ENCODE measurements at regions not wholly inside any gene's neighbourhood (a gene's known extent, or its start where the extent isn't known, plus 50 kb on each side); places are given as distances from the start of the nearest gene placed in this dataset.
"Not testable (repeated sequence)": the region's sequence is repeated elsewhere in the genome, so short reads cannot be mapped to it uniquely, and the experiment has no call there.

GRCh38 chr3:106486945-106487639 is 618.3 kb upstream of the CBLB start:
- not testable (repeated sequence) for DNase-seq

GRCh38 chr3:106488331-106488730 is 619.5 kb upstream of the CBLB start:
- no peak for DNase-seq

GRCh38 chr3:106491796-106492195 is 623.0 kb upstream of the CBLB start:
- DNase-seq: no peak

GRCh38 chr3:106508331-106508893 is 639.6 kb upstream of the CBLB start:
- DNase-seq: no peak

GRCh38 chr3:106510206-106510605 is 641.4 kb upstream of the CBLB start:
- no peak for DNase-seq

- no peak for DNase-seq
Measured at GRCh38 chr3:106512846-106513245, 644.0 kb upstream of the CBLB start.

- DNase-seq: no peak
Measured at GRCh38 chr3:106514431-106514830, 645.6 kb upstream of the CBLB start.

- no peak for DNase-seq
Measured at GRCh38 chr3:106518516-106518915, 649.7 kb upstream of the CBLB start.

- DNase-seq: no peak
Measured at GRCh38 chr3:106522397-106522796, 653.6 kb upstream of the CBLB start.

GRCh38 chr3:106528932-106529331 is 660.1 kb upstream of the CBLB start:
- DNase-seq: no peak

- DNase-seq: no peak
Measured at GRCh38 chr3:106529738-106530137, 660.9 kb upstream of the CBLB start.

GRCh38 chr3:106530367-106530766 is 661.6 kb upstream of the CBLB start:
- DNase-seq: no peak

- not testable (repeated sequence) for DNase-seq
Measured at GRCh38 chr3:106531771-106532329, 663.0 kb upstream of the CBLB start.

GRCh38 chr3:106533093-106533787 is 664.4 kb upstream of the CBLB start:
- no peak for DNase-seq

GRCh38 chr3:106533788-106534160 is 665.0 kb upstream of the CBLB start:
- no peak for DNase-seq

- DNase-seq: peak; percentile 53
Measured at GRCh38 chr3:106534206-106534605, 665.4 kb upstream of the CBLB start.

- DNase-seq: no peak
Measured at GRCh38 chr3:106540743-106541142, 671.9 kb upstream of the CBLB start.

- DNase-seq: no peak
Measured at GRCh38 chr3:106542101-106542769, 673.4 kb upstream of the CBLB start.

- DNase-seq: no peak
Measured at GRCh38 chr3:106552351-106553043, 683.7 kb upstream of the CBLB start.

GRCh38 chr3:106560451-106560966 is 691.7 kb upstream of the CBLB start:
- DNase-seq: no peak

GRCh38 chr3:106566277-106566676 is 697.5 kb upstream of the CBLB start:
- no peak for DNase-seq

GRCh38 chr3:106570426-106570825 is 701.6 kb upstream of the CBLB start:
- DNase-seq: no peak

- no peak for DNase-seq
Measured at GRCh38 chr3:106573605-106574004, 704.8 kb upstream of the CBLB start.

All from islet precursor cell (in vitro differentiated cells).